Left forelimb (tissue), 1 donor: ENCODE measurements at regions not wholly inside any gene's neighbourhood (a gene's known extent, or its start where the extent isn't known, plus 50 kb on each side); places are given as distances from the start of the nearest gene placed in this dataset.
"Not testable (repeated sequence)": the region's sequence is repeated elsewhere in the genome, so short reads cannot be mapped to it uniquely, and the experiment has no call there.

Source experiments
- DNase-seq: peaks from one replicate; pipeline ENCODE4 v3.0.0-alpha.2; 2018; ENCODE audit warnings: low spot score

DNA sequence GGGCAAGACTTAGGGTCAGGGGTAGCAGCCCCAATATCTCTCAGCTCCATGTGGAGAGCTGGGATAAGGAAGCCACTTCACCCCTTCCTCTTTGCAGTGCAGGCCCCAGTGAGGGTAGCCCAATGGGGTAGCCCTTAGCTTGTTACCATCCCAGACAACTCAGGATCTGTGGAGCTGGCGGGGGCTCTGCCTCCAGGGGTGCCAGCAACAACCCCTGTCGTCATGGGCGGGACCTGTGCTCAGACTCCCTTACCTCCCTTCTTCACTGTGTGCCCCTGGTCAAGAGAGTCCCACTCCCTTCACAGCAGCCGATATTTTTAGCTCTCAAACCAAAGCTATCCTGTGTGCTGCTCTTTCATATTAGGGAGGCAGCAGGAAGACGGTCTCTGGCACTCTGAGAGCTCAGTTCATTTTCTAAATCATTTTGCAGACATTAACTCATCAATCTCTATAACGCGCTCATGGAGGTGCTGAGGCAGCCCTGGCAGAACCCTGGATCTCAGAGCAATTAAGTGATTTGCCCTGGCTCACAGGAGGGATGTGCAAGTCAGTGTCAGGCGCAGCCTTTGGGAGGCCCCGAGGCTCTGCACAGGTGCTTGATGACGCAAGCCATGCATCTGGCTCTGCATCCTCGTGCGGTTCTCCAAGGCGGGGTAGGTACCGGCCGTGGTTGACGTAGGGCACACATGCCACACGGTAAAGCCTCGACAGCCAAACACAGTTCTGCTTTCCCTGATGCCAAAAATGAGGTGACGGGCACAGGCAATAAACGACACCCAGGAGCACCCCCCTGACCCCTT is 357.6 kb downstream of the SHANK2 start:
- no peak for DNase-seq

DNA sequence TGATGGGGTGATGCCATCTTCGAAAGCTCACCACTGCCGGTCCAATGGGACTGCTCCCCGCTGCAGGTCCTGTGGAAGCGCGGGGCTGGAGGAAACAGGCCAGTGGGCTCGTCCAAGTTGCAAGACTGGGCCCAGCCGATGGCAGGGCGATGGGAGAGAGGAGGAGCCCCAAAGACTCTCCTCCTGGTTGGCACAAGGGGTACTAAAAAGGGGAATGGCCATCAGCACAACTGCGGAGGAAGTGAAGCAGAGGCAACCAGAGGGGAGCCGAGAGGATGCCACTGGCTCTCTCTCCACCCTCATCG is 357.1 kb downstream of the SHANK2 start:
- DNase-seq, result no peak

DNA sequence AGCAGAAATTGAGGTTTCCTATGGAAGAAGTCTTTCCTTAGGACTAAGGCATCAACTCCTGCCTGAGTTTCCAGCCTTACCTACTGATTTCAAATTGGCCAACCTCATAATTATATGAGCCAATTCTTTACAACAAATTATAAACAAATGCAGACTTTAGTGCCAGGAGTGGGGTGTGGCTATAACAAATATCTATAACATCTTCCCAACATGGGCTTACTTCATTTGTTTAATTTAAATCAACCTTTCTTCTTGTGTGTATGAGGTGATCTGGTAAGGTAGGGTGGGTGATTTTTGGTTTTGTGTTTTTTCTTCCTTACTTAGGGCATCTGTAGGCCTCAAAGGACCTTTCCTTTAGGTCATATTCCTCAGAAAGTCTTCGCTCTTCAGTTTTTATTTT is 354.9 kb downstream of the SHANK2 start:
- DNase-seq, result no peak

DNA sequence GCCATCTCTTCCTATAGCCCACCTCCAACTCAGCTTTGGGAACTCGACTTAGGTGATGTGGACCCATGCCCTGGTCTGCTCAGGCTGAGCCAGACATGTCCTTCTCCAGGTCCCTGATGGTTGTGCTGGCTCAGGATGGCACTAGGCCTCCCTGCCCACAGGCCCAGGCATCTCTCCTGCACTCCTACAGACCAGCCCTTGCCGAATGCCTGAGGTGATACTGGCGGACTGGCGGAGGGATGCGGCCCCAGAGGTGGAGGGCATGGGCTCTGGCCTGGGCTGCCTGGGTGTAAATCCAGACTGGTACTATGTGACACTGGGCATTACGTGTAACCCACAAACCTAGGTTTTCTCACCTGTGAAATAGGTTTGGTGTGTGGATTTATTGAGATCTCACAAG is 352.8 kb downstream of the SHANK2 start:
- no peak for DNase-seq

DNA sequence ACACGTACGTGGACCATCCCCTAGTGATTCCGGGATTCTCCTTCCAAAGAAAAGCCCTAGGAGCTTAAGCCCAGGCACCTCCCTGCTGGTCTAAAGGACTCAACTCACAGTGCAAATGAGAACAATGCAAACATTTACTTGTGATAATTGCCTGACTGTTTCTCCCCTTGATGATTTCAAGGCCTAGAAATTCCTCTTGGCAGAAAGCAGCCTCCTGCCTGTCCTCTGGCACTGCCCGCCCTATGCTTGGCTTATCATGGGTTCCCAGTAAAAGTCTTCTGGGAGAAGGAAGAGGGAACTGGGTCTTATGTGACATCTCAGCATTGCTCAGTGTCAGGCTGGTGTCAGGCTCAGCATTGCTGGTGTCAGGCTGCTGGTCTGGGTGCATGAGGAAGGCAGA is 351.8 kb downstream of the SHANK2 start:
- no peak for DNase-seq

DNA sequence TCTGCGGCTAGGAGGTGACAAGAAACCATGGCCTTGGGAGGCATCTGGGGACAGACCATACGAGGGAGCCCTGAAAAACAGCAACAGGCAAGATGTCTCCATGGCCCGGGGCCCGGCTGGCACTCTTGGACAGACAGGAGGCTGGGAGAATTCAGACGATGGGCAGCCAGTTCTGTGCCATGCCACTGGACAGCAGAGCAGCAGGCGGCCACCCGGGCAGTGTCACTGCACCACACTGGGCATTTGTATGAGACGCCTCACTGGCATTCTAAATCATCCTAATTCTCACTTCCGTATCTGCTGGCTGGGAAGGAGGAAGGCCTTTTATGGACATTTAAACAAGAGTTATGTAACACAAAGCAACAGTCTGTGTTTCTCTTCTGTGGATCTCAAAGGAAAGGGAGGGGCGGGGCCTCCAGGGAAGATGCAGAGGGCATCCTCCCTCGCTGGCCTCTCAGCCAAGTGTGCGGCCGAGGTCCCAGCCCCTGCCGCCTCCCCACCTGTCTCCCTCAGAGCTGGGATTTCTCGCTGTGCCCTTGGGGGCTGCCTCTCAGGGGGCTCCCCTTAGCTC is 350.3 kb downstream of the SHANK2 start:
- DNase-seq, result no peak

DNA sequence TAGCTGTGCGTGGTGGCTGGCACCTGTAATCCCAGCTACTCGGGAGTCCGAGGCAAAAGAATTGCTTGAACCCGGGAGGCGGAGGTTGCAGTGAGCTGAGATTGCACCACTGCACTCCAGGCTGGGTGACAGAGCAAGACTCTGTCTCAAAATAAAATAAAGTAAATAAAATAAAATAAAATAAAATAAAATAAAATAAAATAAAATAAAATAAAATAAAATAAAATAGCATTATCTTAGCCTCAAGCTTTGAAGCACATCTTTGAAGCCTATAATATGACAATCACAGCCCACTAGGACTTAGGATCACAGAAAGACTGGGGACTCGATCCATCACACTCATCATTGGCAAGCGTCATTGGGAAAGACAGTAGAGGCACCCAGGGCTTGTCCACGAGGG is 349.1 kb downstream of the SHANK2 start:
- DNase-seq, result not testable (repeated sequence)

DNA sequence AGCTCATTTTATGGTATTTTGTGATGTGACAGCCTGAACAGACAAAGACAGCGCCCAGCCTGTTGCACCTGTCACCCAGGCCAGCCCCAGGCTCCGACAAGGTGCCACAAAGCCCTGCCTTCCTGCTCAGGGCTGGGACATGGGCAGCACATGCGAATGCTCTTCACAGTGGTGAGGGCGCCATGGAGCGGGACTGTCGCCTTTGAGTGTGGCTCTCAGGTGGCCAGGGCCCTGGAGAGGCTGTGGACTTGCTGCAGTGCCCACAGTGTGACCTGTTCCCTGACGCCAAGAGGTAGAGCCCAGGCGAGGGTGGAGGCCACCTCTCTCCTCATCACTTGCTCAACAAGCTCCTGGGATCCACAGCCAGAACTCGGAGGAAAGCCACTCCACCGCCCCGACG is 346.3 kb downstream of the SHANK2 start:
- no peak for DNase-seq

DNA sequence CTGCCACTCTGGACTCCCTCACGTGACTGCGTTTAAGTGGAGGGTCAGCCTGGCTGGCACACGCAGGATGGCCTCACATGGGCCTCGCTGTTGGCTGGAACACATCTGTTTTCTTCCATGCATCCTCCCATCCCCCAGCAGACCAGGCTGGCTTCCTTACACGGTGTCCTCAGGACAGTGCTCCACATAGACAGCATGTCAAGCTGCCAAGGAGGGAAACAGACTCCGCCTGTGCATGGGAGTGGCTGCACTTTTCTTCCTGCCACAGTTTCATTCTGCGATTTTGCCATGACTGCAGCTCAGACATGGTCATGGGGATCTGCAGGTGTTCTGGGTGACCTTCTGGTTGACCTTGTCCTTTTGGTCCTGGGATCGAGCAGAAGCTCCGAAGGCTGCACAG is 344.2 kb downstream of the SHANK2 start:
- no peak for DNase-seq

DNA sequence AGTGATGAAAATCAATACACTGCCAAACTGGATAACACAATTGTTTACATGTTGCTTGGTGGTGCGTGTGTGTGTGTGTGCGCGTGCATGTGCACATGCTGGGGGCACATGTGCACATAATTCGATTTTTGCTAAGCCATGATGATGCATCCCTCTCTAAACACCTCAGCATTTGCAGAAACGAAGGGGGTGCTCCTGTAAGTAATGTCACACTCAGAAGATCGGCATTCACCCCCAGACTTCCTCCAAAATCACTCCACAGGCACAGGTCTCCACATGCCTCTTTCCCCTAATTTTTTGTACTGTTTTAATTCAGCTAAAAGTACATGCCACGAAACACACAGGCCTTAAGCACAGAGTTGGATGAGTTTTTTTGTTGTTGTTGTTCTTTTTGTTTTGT is 341.5 kb downstream of the SHANK2 start:
- no peak for DNase-seq

DNA sequence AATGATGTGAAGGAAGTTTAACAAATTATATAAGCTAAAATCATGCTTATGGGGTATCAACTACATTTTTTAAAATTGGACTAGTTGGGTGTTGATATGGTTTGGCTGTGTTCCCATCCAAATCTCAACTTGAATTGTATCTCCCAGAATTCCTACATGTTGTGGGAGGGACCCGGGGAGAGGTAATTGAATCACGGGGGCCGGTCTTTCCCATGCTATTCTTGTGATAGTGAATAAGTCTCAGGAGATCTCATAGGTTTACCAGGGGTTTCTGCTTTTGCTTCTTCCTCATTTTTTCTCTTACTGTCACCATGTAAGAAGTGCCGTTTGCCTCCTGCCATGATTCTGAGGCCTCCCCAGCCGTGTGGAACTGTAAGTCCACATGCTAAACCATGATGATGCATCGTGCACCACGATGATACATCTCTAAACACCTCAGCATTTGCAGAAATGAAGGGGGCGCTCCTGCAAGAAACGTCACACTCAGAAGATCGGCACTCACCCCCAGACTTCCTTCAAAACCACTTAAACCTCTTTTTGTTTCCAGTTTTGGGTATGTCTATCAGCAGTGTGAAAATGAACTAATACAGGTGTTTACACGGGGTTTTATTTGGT is 340.0 kb downstream of the SHANK2 start:
- DNase-seq, result no peak

DNA sequence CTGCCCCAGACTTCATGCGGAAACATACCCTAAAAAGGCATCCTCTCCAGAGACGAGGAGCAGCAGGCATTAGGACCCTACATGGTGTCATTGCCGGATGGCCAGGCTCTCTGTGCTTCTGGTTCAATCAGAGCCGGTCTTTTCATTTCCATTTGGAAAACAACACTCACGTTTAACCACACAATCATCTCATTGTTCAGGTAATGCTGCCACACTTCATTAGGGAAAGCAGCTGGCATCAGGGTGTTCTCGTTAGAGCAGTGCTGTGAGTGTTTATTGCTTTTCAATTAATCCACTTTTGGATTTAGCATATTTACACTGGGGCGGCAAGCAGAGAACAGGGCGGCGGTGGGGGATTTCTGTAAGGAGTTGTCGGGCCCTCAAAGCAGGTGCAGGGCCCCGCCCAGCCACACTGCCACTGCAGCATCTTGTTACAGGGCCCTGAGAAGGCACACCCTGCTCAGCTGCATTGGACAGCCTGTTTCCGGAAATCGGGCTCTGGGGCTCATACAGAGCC is 338.6 kb downstream of the SHANK2 start:
- no peak for DNase-seq

DNA sequence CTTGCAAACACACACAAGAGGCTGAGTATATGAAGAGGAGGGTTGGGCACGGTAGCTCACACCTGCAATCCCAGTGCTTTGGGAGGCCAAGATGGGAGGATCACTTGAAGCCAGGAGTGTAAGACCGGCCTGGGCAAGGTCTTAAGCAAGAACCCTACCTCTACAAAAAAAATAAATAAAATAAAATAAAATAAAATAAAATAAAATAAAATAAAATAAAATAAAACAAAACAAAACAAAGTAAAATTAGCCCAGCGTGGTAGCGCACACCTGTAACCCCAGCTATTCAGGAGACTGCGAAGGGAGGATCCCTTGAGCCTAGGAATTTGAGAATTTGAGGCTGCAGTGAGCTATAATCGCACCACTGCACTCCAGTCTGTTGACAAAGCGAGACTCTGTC is 337.9 kb downstream of the SHANK2 start:
- no peak for DNase-seq

DNA sequence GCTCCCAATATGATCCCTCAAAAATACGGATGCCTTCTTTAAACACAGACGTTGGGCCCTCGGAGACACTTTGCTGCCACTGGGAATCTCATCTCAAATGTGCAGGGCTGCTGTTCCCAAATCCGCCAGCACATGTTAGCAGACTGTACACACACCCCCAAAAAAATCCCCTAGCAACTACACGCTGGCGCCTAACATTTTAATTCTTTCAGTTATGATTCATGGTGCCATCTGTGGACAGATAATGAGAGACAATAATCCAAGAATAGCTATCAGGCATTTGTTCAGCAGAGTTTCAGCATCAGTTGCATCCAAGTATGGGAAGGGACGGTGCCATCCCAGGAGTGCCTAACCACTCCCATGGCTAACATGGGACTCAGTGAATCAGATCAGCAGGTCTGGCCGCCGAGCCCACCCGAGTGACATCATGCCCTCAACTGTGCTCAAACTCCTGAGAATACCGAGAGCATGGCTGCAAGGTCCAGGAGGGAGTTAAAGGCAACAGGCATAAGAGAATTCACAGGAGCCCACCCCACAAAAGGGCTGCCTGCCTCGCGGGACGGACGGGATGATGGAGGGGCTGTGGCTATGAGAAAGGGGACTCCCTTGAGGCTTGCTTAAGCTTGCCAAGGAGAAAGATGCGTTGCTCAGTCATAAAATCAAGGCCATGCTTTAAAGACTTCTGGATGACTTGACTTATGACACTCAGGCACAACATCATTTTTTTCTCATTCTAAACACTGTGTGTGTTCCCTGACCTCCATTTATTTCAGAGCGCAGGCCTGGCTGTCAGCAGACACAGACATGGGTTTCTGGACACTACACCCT is 337.0 kb downstream of the SHANK2 start:
- no peak for DNase-seq

DNA sequence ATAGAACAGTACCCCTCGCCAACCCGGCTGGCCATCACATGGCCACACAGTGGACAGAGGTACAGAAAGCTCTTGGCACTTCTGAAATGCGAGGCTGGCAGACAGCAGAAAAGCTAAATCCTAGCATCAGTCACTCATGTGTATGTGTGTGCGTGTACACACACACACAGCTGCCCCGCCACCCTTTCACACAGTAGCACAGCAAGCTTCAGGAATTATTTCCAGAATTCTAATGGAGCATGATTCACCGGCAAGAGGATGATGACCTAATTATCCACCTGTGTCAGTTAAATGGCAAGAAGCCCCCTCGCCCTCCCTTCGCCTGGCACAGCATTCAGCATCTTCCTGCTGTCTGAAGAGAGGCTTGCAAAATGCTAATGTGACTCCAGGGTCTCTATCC is 336.0 kb downstream of the SHANK2 start:
- no peak for DNase-seq

DNA sequence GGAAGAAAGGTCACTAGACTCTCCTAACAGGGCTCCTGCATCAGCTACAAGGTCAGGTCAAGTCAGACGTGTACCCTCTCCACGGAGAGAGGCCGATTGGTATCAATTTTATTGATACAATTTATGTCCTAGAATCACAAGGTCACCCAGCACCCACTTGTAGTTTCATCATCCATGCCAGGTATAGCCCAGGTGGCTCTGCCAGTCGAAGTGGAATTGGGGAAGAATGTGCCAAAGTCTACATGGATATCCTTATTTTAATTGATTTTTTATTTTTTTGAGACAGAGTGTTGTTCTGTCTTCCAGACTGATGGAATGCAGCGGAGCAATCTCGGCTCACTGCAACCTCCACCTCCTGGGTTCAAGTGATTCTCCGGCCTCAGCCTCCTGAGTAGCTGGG is 334.1 kb downstream of the SHANK2 start:
- no peak for DNase-seq

DNA sequence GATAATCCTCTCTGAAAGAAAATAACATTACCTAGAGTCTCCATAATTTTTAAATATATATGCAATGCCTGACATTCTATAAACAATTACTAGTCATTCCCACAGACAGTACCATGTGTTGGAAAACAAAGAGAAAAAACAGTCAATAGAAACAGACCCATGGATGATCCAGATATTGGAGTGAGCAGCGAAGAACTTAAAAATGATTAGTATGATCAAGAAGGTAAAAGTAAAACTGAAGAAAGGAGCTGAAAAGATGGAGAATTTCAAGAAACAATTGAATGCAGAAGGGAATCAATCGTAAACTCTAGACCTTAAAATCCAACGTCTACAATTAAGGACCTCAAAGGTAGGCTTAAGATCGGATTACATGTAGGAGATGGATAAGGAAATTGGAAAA is 330.6 kb downstream of the SHANK2 start:
- no peak for DNase-seq

DNA sequence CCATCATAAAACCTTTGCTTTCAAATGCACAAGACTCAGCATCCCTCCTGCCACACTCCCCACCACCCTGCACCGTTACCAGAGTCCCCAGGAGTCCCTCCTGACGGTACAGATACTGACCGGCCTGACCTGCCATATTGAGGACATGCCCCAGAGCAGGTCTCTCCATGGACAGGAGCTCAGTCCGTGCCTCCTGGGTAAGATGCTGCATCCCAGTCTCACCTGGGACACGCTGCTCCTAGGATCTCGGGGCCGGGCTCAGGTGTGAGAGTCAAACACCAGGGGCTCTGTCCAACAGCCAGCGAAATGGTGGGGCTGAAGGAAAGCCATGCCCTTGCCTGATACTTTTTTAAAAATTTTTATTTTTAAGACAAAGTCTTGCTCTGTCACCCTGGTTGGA is 328.3 kb downstream of the SHANK2 start:
- no peak for DNase-seq

DNA sequence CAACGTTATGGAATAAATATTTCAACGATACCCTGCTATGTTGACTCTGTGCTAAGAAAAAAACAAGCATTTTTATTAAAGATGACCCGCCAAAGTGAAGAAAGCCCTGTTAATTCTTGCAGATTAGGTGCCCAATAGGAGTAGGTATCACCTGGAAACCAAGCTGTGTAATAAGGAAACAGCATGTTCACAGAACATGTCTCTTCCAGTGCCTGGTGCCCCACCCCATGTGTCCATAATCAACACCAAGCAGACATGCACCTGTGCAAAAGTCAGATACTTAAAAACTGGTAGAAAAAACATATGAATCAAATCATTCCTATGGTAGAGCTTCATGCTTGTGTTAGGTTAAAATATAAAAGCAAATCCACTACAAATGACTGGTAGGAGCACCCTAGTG is 327.1 kb downstream of the SHANK2 start:
- no peak for DNase-seq

DNA sequence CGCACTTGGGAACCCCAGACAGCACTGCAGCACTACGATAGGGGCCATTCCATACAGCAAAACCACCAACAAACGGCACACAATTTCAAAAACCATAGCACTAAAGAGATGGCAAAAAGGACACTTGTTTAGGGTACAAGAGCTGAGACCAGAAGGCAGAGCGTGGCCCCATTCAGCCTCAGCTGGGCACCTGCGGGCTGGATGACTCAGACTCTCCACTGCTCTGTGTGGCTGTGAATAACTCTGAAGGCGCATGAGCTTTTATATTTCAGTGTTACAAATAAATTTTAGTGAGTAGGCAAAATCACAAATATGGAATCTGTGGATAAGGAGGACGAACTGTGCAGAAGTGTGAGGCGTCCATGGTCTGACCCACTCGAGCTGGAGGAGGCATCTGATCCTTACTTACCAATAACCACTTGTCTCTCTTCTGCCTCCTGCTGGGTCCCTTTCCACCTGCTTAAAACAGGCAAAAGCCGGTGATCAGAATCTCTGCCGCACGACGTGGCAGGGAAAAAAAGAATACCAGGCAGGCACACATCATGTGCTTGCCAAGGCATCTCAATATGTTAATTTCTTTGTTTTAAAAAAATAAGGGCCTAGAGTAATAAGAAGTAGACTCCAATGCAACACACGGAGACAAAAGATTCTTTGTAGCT is 325.7 kb downstream of the SHANK2 start:
- DNase-seq, result no peak

DNA sequence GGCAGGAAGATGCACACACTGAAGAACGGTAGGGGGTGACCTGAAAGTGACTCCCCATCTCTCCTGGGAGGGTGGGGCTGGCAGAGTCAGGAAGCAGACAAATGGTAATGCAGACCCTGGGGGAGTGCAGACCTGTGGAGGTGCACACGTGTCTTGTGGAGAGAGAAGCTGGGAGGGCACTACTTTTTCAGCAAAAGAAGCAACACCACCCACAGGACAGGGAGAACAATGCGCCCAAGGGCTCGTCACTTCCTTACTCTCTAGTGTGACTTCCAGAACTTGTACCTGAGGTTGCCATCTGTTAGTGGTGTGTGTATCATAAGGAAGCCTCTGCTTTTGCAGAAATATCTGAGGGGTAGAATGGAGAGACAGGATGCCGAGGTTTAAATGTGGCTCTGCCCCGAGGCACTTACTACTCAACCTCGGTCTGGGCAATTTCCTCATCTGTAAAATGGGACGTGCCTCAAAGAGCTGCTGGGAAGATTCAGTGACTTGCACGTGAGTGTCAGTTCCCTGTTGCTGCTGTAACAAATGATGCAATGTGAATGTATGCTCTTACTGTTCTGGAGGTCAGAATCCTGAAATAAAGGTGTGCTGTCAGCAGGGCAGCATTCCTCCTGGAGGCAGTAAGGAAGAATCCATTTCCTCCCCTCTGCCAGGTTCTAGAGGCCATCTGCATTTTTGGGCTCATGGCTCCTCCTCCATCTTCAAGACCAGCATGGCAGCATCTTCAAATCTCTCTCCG is 323.4 kb downstream of the SHANK2 start:
- no peak for DNase-seq
